Subcutaneous abdominal adipose tissue (tissue), 5 donors: ENCODE measurements at regions not wholly inside any gene's neighbourhood (a gene's known extent, or its start where the extent isn't known, plus 50 kb on each side); places are given as distances from the start of the nearest gene placed in this dataset.

Experiments
- H3K27ac ChIP-seq: one replicate; pipeline ENCODE4 v1.7.0; 2013; ENCODE audit warnings: low read depth, mild to moderate bottlenecking, inconsistent platforms, low read length, moderate library complexity
- H3K27me3 ChIP-seq, 5 donors: one replicate each; pipeline ENCODE4 v1.7.0; 2013; ENCODE audit warnings: low read length in 5 of 5, inconsistent platforms in 1 of 5; ENCODE audit not compliant: control insufficient read depth in 5 of 5, insufficient read depth in 4 of 5
- H3K36me3 ChIP-seq, 5 donors: one replicate each; pipeline ENCODE4 v1.7.0; 2013; ENCODE audit warnings: low read length in 5 of 5; ENCODE audit not compliant: control insufficient read depth in 5 of 5, insufficient read depth in 5 of 5
- H3K4me1 ChIP-seq, 5 donors: one replicate each; pipeline ENCODE4 v1.7.0; 2013; ENCODE audit warnings: low read length in 5 of 5, mild to moderate bottlenecking in 3 of 5, moderate library complexity in 1 of 5; ENCODE audit not compliant: control insufficient read depth in 5 of 5, insufficient read depth in 5 of 5
- H3K4me3 ChIP-seq, 5 donors: one replicate each; pipeline ENCODE4 v1.7.0; 2013; ENCODE audit warnings: low read length in 5 of 5, low read depth in 1 of 5
- H3K9ac ChIP-seq, 5 donors: one replicate each; pipeline ENCODE4 v1.7.0; 2013; ENCODE audit warnings: low read length in 5 of 5, mild to moderate bottlenecking in 4 of 5, moderate library complexity in 3 of 5
- H3K9me3 ChIP-seq, 5 donors: one replicate each; pipeline ENCODE4 v1.7.0; 2013; ENCODE audit warnings: low read length in 5 of 5; ENCODE audit not compliant: control insufficient read depth in 5 of 5
- donor health status: healthy.
- donor health status: healthy.
- donor health status: healthy.
- donor health status: healthy.
- donor health status: healthy.

DNA sequence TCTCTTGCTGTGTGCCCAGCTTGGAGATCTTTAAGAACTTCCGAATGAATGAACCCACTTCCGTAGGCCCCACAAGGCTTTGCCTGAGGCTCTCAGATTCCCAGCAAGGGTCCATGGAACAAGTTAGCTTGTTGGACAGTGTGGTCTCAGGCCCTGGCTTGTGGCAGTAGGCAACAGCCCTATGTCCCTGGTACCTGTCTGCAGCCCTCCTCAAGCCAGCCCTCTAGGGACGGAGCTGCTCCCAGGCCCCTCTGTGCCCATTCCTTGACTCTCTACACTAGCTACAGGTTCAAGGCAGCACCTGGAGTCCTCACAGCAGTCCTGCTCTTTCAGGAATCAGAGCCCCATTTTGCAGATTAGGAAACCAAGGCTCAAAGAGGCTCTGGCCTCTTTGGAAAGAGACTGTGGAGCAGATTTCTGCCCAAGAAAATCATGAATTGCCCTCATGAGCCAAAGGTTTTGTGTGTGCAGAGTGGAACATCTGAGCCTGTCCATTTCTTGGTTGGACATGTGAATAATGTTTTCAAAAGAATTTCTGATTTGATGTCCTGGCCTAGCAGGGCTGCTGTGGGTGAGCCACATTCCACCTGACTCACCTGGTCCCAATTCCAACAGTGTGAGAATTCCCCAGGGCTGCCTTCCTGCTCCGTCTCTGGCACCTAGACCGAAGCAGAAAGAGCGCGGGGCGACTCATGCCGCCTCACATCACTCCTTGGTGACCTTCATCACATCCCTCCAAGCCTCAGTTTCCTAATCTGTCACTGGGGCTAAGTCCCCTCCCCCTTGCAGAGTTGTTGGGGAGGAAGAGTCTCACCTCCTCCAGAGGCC, 131.7 kb downstream of the BARX1 start:
- H3K27me3 ChIP-seq: peaks cover 18 to 54% (median 27%) of the 10 kb centered on the region in 5 donors

DNA sequence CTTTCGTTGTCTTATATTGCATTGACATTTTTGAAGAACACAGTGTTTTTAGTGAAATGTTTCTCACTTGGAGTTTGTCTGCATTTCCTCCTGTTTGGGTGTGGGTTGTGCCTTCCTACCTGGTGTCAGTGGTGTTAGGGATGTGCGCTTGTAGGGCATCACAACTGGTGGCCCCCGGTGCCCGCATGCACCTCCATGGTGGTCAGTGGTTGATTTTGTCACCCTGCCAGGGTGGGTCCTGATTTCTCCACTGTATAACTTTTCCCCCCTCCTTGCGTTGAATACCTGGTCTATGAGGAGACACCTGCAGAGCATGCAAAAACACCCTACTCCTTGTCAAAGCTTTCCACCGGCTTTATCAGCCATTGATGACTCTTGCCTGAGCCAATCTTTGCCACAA, 132.9 kb downstream of the BARX1 start:
- Histone ChIP-seq H3K27ac (no peak overlapping the region), H3K9me3 (peaks cover 0 to 16% (median 13%) of the 10 kb centered on the region in 5 donors), H3K4me1 (peaks cover 0 to 10% (median 2%) of the 10 kb centered on the region in 5 donors), H3K36me3 (no peaks in the 10 kb centered on the region), H3K4me3 (no peak overlapping the region), H3K9ac (no peak overlapping the region), H3K27me3 (peaks cover 18 to 48% (median 21%) of the 10 kb centered on the region in 5 donors)

More for the DNA sequence above, 131.7 kb downstream of the BARX1 start:
- H3K27ac ChIP-seq: no peak overlapping the region
- H3K9me3 ChIP-seq: peaks cover 0 to 16% (median 11%) of the 10 kb centered on the region in 5 donors
- H3K4me1 ChIP-seq: peaks cover 0 to 16% (median 7%) of the 10 kb centered on the region in 5 donors
- no peak overlapping the region for H3K4me3 ChIP-seq
- H3K9ac ChIP-seq: no peak overlapping the region
- no peaks in the 10 kb centered on the region for H3K36me3 ChIP-seq

DNA sequence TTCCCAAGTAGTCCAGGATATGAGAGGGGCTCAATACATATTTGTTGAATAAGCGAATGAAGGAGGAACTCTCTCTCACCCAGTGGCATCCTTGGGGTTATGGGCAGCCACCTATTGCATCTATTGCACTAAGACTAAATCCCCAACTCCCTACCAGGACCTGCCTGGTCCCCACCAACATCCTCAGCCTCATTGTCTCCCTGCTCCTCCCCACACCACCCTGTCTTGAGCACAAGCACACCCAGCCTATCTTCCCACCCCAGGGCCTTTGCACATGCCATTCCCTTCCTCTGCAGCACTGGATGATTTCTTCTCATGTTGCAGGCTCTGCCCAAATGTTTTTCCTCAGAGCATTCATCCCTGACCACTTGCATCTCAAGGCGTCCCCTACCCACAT, 133.8 kb downstream of the BARX1 start:
- H3K36me3 ChIP-seq: no peaks in the 10 kb centered on the region

DNA sequence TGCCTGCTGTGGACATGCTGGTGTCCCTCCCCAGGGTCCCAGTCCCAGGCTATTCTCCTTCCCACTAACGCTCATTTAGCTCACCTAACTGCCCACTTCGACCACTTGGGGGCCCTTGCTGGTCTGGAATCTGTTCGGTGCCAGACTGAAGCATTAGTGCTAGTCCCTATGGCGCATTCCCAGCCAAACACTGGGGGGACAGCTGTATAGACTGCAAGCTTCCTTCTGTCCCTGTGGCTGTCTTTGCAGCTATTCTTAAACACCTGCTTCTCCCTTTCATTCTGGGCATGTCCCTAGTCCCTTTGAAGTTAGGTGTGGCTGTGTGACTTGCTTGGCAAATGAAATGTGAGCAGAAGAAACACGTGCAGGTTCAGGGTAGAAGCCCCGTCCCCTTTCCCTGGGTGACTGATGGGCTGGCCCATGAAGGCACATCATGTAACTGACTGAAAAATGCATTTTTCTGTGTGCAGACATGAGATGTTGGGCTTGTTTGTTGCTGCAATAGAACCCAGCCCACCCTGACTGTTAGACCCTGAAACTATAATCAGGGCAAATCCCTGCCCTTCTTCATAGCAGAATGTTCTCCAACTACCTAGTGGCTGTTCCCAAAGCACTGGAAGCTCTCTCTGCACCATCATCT, 134.4 kb downstream of the BARX1 start:
- H3K36me3 ChIP-seq: no peaks in the 10 kb centered on the region
- peaks cover 8 to 37% (median 13%) of the 10 kb centered on the region in 5 donors for H3K27me3 ChIP-seq
- H3K9me3 ChIP-seq: peaks cover 0 to 16% (median 13%) of the 10 kb centered on the region in 5 donors
- no peak overlapping the region for H3K4me3 ChIP-seq
- H3K9ac ChIP-seq: no peak overlapping the region
- no peaks in the 10 kb centered on the region for H3K4me1 ChIP-seq
- no peak overlapping the region for H3K27ac ChIP-seq

More for the DNA sequence above, 133.8 kb downstream of the BARX1 start:
- Histone ChIP-seq H3K27ac (no peak overlapping the region), H3K27me3 (peaks cover 12 to 42% (median 18%) of the 10 kb centered on the region in 5 donors), H3K4me1 (peaks cover 0 to 3% (median 0%) of the 10 kb centered on the region in 5 donors), H3K9ac (no peak overlapping the region), H3K4me3 (no peak overlapping the region), H3K9me3 (peaks cover 0 to 16% (median 13%) of the 10 kb centered on the region in 5 donors)

DNA sequence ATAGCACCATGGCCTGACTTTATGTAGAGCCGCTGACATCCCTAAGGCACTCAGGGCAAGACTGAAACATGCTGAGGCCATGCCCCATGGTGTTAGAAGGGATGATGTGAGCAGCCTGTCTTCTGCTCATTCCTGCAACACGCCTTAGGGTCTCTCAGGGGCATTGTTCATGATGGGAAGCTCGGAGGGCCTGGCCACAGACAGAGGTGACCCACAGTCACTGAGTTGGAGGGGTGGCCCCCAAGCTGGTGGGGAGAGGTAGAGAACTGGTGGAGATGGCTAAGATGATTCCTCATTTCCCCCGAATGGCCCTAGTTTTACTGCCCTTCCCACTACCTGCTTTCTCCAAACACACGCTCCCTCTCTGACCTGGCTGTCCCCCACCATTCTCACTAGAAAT, 135.2 kb downstream of the BARX1 start:
- Histone ChIP-seq H3K27me3 (peaks cover 4 to 33% (median 12%) of the 10 kb centered on the region in 5 donors), H3K27ac (no peak overlapping the region), H3K9me3 (peaks cover 0 to 16% (median 13%) of the 10 kb centered on the region in 5 donors), H3K9ac (no peak overlapping the region), H3K4me1 (no peaks in the 10 kb centered on the region), H3K36me3 (no peaks in the 10 kb centered on the region), H3K4me3 (no peak overlapping the region)

DNA sequence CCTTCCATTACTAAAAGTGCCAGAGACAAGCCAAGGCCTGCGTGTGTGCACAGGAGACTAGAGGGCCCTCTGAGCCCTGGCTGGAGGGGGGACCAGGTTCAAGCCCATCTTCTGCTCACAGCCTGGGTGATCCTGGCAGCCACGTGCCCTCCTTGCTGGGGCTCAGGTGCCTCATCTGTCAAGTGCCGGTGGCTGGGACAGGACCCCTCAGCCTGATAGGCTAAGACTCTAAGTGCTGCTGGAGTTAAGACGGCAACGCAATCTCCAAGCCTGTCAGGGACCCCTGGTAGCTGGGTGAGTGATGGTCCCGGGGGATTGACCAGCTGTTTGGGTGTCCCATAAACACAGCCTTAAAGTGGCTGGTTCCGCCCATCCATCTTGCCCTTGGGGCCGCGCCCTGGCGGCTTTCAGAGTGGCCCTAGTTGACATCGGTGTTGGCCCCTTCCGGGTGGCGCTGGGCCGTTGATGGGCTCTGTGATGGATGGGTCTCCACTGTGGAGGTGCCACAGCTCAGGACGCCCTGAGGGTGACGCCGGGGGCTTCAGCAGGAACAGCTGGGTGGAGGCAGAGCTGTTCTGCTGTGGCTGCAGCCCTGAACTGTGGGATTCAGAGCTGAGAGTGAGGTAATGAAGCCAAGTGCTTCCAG, 136.2 kb downstream of the BARX1 start:
- no peak overlapping the region for H3K27ac ChIP-seq
- H3K4me1 ChIP-seq: no peaks in the 10 kb centered on the region
- no peak overlapping the region for H3K4me3 ChIP-seq
- H3K27me3 ChIP-seq: peaks cover 4 to 29% (median 12%) of the 10 kb centered on the region in 5 donors
- H3K36me3 ChIP-seq: no peaks in the 10 kb centered on the region
- no peak overlapping the region for H3K9ac ChIP-seq
- H3K9me3 ChIP-seq: peaks cover 0 to 16% (median 13%) of the 10 kb centered on the region in 5 donors

DNA sequence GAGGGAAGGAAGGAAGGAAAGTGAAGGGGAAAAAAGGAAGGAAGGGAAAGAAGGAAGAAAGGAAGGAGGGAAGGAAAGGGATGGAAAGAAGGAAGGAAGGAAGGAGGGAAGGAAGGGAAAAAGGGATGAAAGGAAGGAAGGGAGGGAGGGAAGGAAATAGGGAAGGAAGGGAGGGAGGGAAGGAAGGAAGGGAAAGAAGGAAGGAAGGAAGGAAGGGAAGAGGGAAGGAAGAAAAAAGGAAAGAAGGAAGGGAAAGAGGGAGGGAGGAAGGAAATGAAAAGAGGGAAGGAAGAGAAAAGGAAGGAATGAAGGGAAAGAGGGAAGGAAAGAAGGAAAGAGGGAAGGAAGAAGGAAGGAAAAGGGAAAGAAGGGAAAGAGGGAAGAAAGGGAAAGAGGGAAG, 136.9 kb downstream of the BARX1 start:
- no peaks in the 10 kb centered on the region for H3K4me1 ChIP-seq
- peaks cover 7 to 32% (median 14%) of the 10 kb centered on the region in 5 donors for H3K27me3 ChIP-seq
- no peak overlapping the region for H3K27ac ChIP-seq
- H3K9me3 ChIP-seq: peaks cover 0 to 16% (median 11%) of the 10 kb centered on the region in 5 donors
- no peak overlapping the region for H3K4me3 ChIP-seq
- H3K9ac ChIP-seq: no peak overlapping the region
- H3K36me3 ChIP-seq: no peaks in the 10 kb centered on the region

DNA sequence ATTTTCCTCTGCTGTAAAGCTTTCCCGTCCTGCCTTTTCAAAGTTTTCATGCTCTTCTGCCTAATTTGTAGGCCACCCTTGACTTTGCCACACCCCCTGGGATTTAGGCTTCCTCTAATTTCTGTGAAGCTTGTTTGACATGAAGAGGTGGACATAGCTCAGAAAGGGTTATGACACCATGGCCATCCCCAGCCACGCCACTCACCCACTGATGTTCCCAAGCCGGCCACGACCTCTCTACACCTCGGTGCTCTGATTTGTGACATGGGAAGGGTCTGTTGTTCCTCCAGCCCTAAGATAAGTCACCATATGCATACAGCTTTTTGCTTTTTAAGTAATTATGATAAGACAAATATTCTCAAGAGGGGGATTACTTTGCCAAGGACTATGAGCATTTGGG, 139.5 kb downstream of the BARX1 start:
- H3K27me3 ChIP-seq: peaks cover 11 to 37% (median 30%) of the 10 kb centered on the region in 5 donors
- H3K9ac ChIP-seq: no peak overlapping the region
- peaks cover 2 to 16% (median 9%) of the 10 kb centered on the region in 5 donors for H3K9me3 ChIP-seq
- H3K27ac ChIP-seq: no peak overlapping the region
- no peaks in the 10 kb centered on the region for H3K4me1 ChIP-seq
- H3K36me3 ChIP-seq: no peaks in the 10 kb centered on the region
- H3K4me3 ChIP-seq: no peak overlapping the region

DNA sequence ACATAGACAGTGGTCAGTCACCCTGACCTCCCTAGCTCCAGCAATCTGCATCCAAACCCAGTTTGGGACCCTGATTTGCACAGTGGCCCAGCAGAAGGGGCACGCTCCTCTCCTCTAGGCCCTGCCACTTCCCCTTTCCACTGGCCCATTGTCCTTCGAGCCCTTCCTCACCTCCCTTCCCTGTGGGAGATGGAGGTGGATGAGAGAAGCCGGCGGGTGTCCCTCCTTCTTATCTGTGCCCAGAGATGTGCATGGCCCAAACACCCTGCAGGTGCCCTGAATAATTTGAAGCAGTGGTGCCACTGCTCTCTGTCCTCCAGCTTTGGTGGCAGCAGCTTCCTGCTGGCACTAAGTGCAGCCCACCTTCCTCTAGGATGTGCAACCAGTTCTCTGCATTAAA, 140.0 kb downstream of the BARX1 start:
- Histone ChIP-seq H3K4me3 (no peak overlapping the region), H3K9ac (no peak overlapping the region), H3K9me3 (peaks cover 2 to 16% (median 9%) of the 10 kb centered on the region in 5 donors), H3K4me1 (no peaks in the 10 kb centered on the region), H3K27ac (no peak overlapping the region), H3K36me3 (no peaks in the 10 kb centered on the region), H3K27me3 (peaks cover 7 to 33% (median 28%) of the 10 kb centered on the region in 5 donors)
